Epidermal melanocyte (primary cell): ENCODE measurements at regions not wholly inside any gene's neighbourhood (a gene's known extent, or its start where the extent isn't known, plus 50 kb on each side); places are given as distances from the start of the nearest gene placed in this dataset.

Experiments
- DNase-seq: peaks from one replicate; pipeline ENCODE4 v3.0.0; 2011; ENCODE audit warnings: low spot score; ENCODE audit not compliant: insufficient read length

- DNase-seq: no peak
These were observed 527.9 kb upstream of the MDFIC2 start for GRCh38 chr3:70840106-70840870.

DNA sequence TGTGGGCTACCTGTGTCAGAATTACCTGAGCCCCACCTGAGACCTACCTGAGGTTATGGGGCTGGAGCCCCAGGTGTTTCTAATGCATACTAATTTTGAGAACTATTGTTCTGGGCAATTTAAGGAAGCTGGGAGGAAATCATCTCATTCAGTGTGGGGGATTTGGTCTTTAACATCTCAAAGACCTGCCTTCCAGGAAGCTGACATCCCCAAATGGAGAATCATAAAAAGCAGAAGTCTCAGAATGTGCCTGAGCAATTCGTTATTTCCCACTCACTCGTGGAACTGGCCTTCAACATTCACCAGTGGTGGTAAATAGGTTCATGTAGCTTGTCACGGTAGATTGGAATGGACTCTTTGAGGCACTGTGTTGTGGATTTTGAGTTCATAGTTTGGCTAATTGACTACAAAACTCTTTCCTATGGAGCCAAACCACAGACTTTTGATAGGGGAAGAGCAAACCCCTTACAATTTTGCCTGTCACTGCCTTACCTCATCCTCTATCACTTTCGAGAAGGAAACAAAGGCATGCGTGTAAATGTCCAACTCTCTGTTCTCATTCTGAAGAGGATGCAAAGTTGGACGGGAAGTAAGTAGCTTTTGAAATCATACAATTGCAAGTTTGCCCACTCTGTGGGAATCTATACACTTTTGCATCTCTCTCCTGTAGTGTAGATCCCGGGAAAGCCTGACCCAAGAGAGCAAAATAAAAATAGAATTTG lies 521.0 kb upstream of the MDFIC2 start:
- DNase-seq: no peak

DNA sequence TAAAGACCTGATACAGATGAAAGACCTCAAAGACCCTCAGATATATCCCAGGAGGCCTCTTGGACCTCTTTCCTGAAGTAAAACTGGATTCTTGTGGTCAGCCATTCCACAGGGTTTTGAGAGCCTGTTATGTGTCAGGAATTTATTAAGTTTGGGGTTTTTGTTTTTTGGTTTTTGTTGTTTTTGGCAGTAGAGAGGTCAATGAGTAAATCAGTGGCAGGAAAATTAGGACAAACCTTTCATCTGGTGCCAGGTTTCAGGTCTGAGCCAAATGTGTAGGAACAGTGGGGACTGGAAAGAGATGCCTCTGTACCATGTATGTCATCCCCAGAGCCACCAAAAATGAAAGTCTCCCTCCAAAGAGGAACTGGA lies 520.4 kb upstream of the MDFIC2 start:
- peak; percentile 36 for DNase-seq

DNA sequence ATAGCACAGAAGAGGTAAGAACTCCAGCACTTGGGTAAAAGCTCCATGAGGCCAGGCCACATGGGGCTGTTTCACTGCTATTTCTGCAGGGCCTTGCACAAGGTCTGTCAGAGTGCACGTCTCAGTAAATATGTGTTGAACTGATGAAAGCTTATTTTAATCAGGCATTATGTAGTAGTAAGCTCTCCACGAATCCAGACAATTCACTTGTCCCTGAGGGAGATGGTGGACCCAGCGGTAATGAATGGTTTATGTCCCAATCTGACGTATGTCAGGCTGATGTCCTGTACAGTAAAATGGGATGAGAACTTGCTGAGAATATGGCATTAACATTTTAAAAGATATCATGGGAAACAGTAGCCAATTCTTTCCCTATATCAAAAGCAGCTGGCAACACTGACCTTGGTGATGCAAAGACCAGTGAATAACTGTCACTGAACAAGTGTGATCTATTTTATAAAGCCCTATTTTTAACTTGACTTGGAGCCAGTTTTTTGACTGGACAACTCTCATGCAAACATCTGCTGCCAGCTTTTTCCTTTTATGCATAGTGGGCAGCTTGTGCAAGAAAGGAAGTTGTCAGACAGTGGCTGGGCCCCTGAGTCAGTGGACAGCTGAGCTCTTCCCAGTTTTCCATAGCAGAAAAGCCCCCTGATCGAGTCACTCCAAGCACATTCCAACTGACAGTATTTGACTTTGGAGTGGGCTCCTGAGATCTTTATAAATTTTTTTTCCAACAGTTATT lies 519.8 kb upstream of the MDFIC2 start:
- DNase-seq: peak; percentile 71

GRCh38 chr3:70829092-70829491 lies 516.7 kb upstream of the MDFIC2 start:
- no peak for DNase-seq

DNA sequence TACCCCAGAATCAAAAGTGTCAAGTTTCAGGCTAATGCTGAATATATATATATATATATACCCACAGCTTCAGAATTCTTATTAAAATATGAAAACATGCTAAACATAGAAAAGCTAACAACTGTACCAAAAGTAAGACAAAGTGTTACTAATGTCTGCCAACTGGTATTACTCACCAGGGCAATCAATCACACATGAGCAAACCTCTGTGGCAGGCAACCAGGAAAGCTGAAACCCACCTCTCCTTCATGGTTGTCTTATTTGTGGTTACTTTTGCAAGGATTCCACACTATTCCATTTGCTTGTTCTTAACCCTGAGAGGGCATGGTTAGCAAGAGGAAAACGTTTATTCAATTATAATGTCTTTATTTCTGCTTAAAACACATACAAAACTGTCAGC lies 512.3 kb upstream of the MDFIC2 start:
- no peak for DNase-seq

DNA sequence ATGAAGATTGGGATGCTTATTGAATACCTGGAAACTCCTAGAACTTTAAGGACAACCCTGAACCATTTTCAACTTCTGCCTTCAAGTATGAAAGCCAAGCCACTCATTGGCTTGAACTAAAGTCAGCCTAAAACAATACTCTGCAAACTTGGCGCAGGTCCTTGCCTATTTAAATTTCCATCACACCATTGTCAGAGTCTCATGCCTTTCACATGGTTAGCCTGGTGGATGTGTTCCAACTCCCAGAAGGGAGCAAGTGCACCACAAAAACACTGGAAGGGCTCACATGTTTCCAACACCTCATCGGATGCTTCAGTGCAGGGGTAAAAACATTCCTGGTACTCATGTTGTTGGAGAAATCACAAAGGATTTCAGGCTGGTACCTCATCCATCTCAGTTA lies 511.6 kb upstream of the MDFIC2 start:
- no peak for DNase-seq

GRCh38 chr3:70823622-70824021 lies 511.2 kb upstream of the MDFIC2 start:
- no peak for DNase-seq

GRCh38 chr3:70822669-70823068 lies 510.2 kb upstream of the MDFIC2 start:
- DNase-seq: no peak

DNA sequence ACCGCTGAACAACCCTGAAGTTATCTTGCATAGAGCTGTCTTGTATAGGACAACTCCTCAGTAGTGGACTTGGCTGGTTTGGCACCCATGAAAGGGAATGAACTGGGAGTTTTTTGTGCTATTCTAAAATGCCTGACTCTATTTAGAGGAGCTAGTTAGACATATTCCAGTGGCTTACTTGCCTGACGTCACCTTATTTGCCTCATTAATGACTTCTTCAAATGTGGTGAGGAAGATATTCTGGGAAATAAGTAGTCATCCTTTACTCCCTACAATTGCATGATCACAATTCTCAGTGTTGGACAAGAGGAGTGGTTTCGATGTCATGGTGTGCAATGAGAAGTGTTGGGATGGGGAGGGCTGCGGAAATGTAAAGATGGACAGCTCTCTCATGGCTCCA lies 509.2 kb upstream of the MDFIC2 start:
- no peak for DNase-seq

- no peak for DNase-seq
These were observed 508.0 kb upstream of the MDFIC2 start for GRCh38 chr3:70820397-70820796.

GRCh38 chr3:70818145-70818544 lies 505.7 kb upstream of the MDFIC2 start:
- no peak for DNase-seq

DNA sequence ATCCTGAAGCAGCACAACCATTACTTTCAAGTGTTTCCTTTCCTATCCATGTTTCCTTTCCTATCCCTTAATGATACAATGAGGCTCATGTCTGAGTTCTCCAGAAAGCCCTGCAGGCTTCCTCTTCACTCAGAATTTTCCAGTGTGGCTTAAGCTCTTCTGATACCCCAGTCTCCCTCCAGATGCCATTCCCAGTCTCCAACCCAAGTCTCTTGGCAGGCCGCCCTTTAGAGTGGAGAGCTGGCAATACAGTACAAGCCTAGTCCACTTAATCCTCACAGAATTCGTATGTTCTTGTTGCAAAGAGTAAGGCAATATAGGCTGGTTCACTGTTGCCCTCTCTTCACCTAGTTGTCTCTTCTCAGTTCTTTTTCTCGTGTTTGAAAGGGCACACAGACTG lies 503.9 kb upstream of the MDFIC2 start:
- no peak for DNase-seq

GRCh38 chr3:70815817-70816216 lies 503.4 kb upstream of the MDFIC2 start:
- no peak for DNase-seq

DNA sequence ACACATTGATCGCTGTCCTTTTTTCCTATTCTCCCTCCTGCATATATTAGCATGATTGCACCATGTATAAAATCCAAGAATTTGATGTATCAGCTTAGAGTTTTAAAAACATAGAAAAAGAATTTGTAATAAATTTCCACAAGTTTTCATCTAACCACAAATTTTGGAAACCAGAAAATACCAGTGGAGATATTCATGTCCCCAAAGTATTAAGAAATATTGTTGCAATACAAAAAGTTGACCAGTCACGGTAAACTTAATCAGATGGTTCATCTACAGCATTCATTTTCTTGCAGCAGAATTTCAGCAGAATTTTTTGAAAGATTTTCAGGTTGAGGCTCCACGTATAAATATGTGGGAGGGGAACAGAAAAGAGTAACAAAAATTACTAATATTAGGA lies 500.9 kb upstream of the MDFIC2 start:
- DNase-seq: no peak

GRCh38 chr3:70811880-70812279 lies 499.4 kb upstream of the MDFIC2 start:
- DNase-seq: peak; percentile 73

DNA sequence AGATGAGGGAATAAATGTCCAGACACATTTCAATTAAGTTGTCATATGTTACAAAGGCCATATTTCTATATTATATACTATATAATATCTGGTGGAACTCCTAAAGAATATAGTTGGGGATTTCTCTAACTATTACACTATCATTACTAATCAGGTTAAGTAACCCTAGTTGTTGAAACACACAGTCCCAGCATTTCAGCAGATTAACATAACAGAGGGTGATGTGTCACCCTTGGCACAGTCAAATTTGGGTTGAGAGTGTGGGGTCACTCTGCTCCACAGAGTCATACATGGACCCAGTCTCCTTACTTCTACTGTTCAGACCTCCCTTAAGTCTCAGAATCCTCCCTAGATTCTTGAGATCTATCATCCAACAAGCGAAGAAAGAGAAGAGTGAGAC lies 496.4 kb upstream of the MDFIC2 start:
- DNase-seq: no peak

GRCh38 chr3:70806556-70806955 lies 494.1 kb upstream of the MDFIC2 start:
- no peak for DNase-seq

DNA sequence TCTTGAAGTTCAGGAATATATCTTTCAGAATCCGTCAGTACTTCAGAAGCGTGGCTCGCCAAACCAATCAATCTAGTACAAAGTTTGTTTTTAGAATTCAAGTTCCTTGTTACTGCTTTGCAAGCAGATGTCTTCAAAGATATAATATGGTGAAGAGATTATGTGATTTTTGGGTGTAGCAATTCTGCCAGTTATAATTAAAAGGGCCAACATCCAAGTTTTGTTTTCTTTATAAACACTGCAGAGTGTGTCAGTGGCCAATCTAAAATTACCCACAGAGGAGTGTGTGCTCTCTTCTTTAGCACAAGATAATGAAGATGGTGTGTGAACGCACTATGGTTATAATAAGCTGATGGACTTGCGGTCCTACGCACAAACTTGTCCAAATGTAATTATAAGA lies 493.6 kb upstream of the MDFIC2 start:
- no peak for DNase-seq

DNA sequence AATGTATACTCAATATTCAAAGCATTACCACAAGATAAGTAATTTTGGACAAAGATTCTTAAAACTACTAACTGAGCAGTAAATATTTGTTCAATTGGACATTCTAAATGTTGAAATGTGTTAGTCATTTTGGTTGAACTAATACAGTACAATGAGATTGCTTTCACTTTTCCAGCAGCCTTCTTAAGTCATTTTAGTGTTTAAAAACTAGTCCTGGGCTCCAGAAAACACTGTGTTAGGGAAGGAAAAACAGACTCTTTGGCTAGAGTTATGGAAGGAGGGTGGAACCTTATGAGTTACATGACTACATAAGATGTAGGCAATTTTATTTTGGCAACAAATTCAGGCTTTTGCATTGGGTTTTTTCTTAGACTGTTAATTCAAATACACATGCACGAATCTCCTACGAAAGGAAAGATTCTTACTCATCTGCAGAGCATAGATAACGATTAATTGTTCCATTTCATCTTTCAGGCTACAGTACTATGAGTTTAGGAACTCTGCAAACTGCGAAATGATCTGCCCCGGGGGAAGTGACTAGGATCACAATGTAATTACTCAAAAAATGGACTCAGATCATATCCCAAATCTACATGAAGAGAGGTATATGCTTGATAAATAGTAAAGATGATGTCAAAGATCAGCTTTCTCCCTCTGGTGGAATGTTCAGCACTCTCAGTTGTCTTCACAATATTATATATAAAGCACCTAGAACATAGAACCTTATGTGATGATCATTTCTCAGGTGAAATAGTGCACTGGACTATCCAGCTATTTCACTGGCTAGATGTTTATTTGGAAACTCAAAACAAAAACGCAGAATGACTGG lies 492.8 kb upstream of the MDFIC2 start:
- DNase-seq: no peak

DNA sequence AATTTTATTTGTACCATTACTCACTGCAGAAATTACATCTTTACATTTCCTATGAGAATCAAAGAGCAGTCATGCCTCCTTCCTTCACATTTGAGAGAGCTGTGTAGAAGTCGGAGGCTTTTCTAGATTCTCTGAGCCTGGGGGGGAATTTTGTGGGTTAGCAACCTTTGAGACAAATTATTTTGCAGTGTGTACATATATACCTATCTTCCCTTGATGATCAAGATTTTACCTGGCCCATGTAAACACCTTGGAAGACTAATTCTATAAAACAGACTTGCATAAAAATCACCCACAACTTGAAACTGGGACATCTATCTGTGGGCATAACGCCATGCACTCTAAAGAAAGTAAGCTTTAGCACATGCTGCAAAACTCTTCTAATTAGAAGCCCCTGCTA lies 491.5 kb upstream of the MDFIC2 start:
- no peak for DNase-seq

DNA sequence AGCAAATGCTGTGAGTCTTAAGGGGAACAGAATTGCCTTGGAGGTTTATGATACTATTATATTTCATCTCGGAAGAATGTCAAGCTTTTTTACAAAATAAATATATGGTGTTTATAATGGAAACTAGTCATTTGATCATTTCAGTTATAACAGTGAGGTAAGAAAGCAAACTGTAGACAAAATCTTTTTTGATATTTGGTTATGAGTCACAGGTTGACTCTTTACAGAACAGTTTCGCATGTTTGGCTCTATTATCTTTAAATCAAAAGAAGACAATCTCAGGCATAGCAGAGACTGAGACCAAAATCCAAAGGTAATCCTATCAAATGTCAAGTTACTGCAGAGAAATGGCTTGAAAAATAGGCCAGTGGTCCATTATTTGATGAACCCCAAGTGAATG lies 490.9 kb upstream of the MDFIC2 start:
- no peak for DNase-seq
